Gastroesophageal sphincter (tissue), 4 donors: ENCODE measurements at regions not wholly inside any gene's neighbourhood (a gene's known extent, or its start where the extent isn't known, plus 50 kb on each side); places are given as distances from the start of the nearest gene placed in this dataset.

Source experiments
- ATAC-seq: fragments of 150-250 bp; one replicate; pipeline ENCODE4 v1.9.1; 2016; ENCODE audit warnings: mild to moderate bottlenecking, moderate library complexity
- H3K27ac ChIP-seq, 4 donors: fragments of 200-600 bp; sonication (generic) in 3 of 4; 1 replicate in 3 of 4; 2 replicates in 1 of 4; pipeline ENCODE4 v1.5.1; 2016 to 2019
- H3K27me3 ChIP-seq: fragments of 200-600 bp; sonication (generic); one replicate; pipeline ENCODE4 v1.5.1; 2019
- H3K36me3 ChIP-seq, 2 donors: fragments of 200-600 bp; sonication (generic); one replicate each; pipeline ENCODE4 v1.5.1; 2019; ENCODE audit warnings: control low read depth in 1 of 2
- H3K4me1 ChIP-seq, 3 donors: fragments of 200-600 bp; sonication (generic); 1 replicate in 2 of 3; 2 replicates in 1 of 3; pipeline ENCODE4 v1.5.1; 2016 to 2019; ENCODE audit warnings: control low read depth in 2 of 3
- H3K4me3 ChIP-seq, 2 donors: fragments of 200-600 bp; sonication (generic); one replicate each; pipeline ENCODE4 v1.5.1; 2019; ENCODE audit warnings: mild to moderate bottlenecking in 1 of 2, moderate library complexity in 1 of 2
- H3K9me3 ChIP-seq, 3 donors: fragments of 200-600 bp; sonication (generic); one replicate each; pipeline ENCODE4 v1.5.1; 2017 to 2019; ENCODE audit warnings: control low read depth in 2 of 3
- CTCF ChIP-seq, 4 experiments: fragments of 200-600 bp in 2 of 4; fragments of 450-650 bp in 2 of 4; sonication (generic) in 1 of 4; IDR thresholded peaks; one replicate each; pipeline ENCODE4 v1.5.1; 2017 to 2019; ENCODE audit warnings: antibody characterized with exemption in 4 of 4, mild to moderate bottlenecking in 2 of 4, moderate library complexity in 2 of 4
- EP300 ChIP-seq: sonication (generic); formaldehyde crosslinking; IDR thresholded peaks from one replicate; pipeline ENCODE4 v1.6.1; 2017; ENCODE audit warnings: antibody characterized with exemption, mild to moderate bottlenecking
- POLR2A ChIP-seq, 2 donors: fragments of 450-650 bp; IDR thresholded peaks; one replicate each; pipeline ENCODE4 v1.6.1; 2017; ENCODE audit warnings: antibody characterized with exemption in 2 of 2, mild to moderate bottlenecking in 2 of 2, moderate library complexity in 1 of 2
- POLR2AphosphoS5 ChIP-seq: sonication (generic); formaldehyde crosslinking; IDR thresholded peaks from one replicate; pipeline ENCODE4 v1.6.1; 2017; ENCODE audit warnings: antibody characterized with exemption
- WGBS, 2 donors: methylation state at CpG; one replicate each; pipeline ENCODE4 v1.1.5; 2018; ENCODE audit warnings: low coverage in 1 of 2; 5-methylcytosine and 5-hydroxymethylcytosine counted together

GRCh38 chr13:73193554-73193953 is 134.7 kb downstream of the KLF5 start:
- 90 to 100% methylated on average over 1 of the region's 1 CpG for WGBS, 2 donors
- H3K4me3 ChIP-seq = no peak overlapping the region
- no peak overlapping the region for H3K27ac ChIP-seq
- no peaks in the 10 kb centered on the region for H3K27me3 ChIP-seq
- H3K9me3 ChIP-seq = no peaks in the 10 kb centered on the region
- no peak for ATAC-seq
- H3K4me1 ChIP-seq = no peaks in the 10 kb centered on the region
- no peaks in the 10 kb centered on the region for H3K36me3 ChIP-seq
- TF ChIP-seq POLR2AphosphoS5 (no peak), POLR2A (IDR thresholded peaks at IDR 0.05) (no peak), EP300 (no peak), CTCF (IDR thresholded peaks at IDR 0.05) (no peak)

GRCh38 chr13:73190477-73190876 is 131.7 kb downstream of the KLF5 start:
- TF ChIP-seq POLR2AphosphoS5 (no peak), CTCF (IDR thresholded peaks at IDR 0.05) (no peak), EP300 (no peak), POLR2A (IDR thresholded peaks at IDR 0.05) (no peak)
- no peaks in the 10 kb centered on the region for H3K9me3 ChIP-seq
- no peaks in the 10 kb centered on the region for H3K4me1 ChIP-seq
- WGBS, 2 donors = 14 to 25% methylated on average over 4 to 5 of the region's 5 CpGs
- no peaks in the 10 kb centered on the region for H3K27me3 ChIP-seq
- H3K4me3 ChIP-seq = no peak overlapping the region
- no peaks in the 10 kb centered on the region for H3K36me3 ChIP-seq
- no peak for ATAC-seq
- H3K27ac ChIP-seq = no peak overlapping the region

- H3K4me1 ChIP-seq = no peaks in the 10 kb centered on the region
- H3K27ac ChIP-seq = no peak overlapping the region
- H3K27me3 ChIP-seq = no peaks in the 10 kb centered on the region
- ATAC-seq = no peak
- no peaks in the 10 kb centered on the region for H3K9me3 ChIP-seq
- no peak for TF ChIP-seq CTCF (IDR thresholded peaks at IDR 0.05)
- no peak for TF ChIP-seq POLR2A (IDR thresholded peaks at IDR 0.05)
- no peak for TF ChIP-seq EP300
- no peak for TF ChIP-seq POLR2AphosphoS5
- H3K4me3 ChIP-seq = no peak overlapping the region
- 51 to 54% methylated on average over 8 of the region's 8 CpGs for WGBS, 2 donors
- H3K36me3 ChIP-seq = no peaks in the 10 kb centered on the region
These were observed 131.0 kb downstream of the KLF5 start for GRCh38 chr13:73189776-73190175.

- no peak for ATAC-seq
- Histone ChIP-seq H3K36me3 (no peaks in the 10 kb centered on the region), H3K4me1 (no peaks in the 10 kb centered on the region), H3K9me3 (no peaks in the 10 kb centered on the region), H3K27ac (no peak overlapping the region), H3K4me3 (no peak overlapping the region), H3K27me3 (no peaks in the 10 kb centered on the region)
- TF ChIP-seq POLR2AphosphoS5 (no peak), CTCF (IDR thresholded peaks at IDR 0.05) (no peak), POLR2A (IDR thresholded peaks at IDR 0.05) (no peak), EP300 (no peak)
- 67 to 83% methylated on average over 2 of the region's 2 CpGs for WGBS, 2 donors
These were observed 130.6 kb downstream of the KLF5 start for GRCh38 chr13:73189362-73189761.

- no peak overlapping the region for H3K27ac ChIP-seq
- WGBS, 2 donors = 86 to 94% methylated on average over 4 of the region's 4 CpGs
- H3K27me3 ChIP-seq = no peaks in the 10 kb centered on the region
- ATAC-seq = no peak
- no peaks in the 10 kb centered on the region for H3K4me1 ChIP-seq
- TF ChIP-seq CTCF (IDR thresholded peaks at IDR 0.05) (no peak), POLR2A (IDR thresholded peaks at IDR 0.05) (no peak), POLR2AphosphoS5 (no peak), EP300 (no peak)
- H3K36me3 ChIP-seq = no peaks in the 10 kb centered on the region
- no peaks in the 10 kb centered on the region for H3K9me3 ChIP-seq
- no peak overlapping the region for H3K4me3 ChIP-seq
These were observed 128.3 kb downstream of the KLF5 start for GRCh38 chr13:73187106-73187505.
